ENCODE measurements at regions not wholly inside any gene's neighbourhood (a gene's known extent, or its start where the extent isn't known, plus 50 kb on each side); places are given as distances from the start of the nearest gene placed in this dataset.

DNA sequence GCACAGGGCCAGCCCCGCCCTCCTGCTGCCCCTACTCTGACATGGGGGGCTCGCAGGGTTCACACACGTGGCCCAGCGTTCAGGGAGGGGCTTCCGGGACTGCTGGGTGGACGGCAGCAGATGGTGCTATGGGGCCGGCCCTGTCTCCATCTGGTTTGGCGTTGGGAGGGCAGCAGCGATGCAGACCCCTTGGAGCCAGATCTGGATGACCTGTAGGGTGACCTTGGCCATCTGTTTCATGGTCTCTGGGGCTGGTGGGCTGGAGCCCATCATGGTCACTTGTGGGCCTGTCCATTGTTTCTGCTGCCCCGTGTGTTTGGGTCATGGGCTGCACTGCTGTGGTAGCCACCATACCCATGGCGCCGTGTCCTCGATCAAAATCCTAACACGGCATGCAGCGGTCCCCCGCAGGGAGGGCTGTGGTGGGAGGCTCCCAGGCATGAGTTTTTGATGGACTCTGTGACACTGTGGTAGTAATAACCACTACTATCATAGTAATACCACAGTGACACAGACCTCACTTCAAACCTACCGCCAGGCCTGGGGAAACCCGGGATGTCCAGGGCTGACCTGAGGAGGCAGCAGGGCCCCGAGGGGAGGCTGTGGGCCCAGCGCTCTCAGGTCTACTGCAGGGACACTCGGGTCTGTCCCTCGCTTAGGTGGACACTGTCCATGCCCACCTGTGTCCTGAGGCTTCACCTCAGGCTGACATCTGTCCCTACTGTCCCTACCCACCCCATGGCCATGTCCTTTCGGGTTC lies 359.4 kb downstream of the TMEM121 start:
- Histone ChIP-seq H2BK12ac (ENCODE audit: low read depth, low read length) (no peak overlapping the region), H3K27ac (ENCODE audit: low read depth, low read length) (no peak overlapping the region), H4K20me1 (replicated peaks in 1 of 2; ENCODE audit: control insufficient read depth in 1 of 2, insufficient read depth in 2 of 2, low read length in 2 of 2) (no peaks in the 10 kb centered on the region), H2BK20ac (ENCODE audit: low read length) (no peak overlapping the region), H4K5ac (ENCODE audit: insufficient read length, low read depth, low read length) (no peak overlapping the region), H3K9me3 (ENCODE audit: insufficient read depth in 2 of 2, low read depth in 1 of 2, low read length in 1 of 2) (peaks cover 46 to 96% of the 10 kb centered on the region in 2 experiments), H3K79me1 (ENCODE audit: low read depth, low read length) (no peaks in the 10 kb centered on the region), H2AK5ac (ENCODE audit: low read depth, low read length) (no peak overlapping the region), H3K23ac (ENCODE audit: insufficient read length) (no peak overlapping the region), H3K4me2 (ENCODE audit: insufficient read depth in 1 of 2, low read depth in 2 of 2, low read length in 2 of 2) (no peak overlapping the region), H3K79me2 (ENCODE audit: control insufficient read depth in 1 of 2, insufficient read depth in 2 of 2, low read length in 2 of 2) (no peaks in the 10 kb centered on the region), H3K18ac (ENCODE audit: extremely low read depth, low read length) (no peak overlapping the region), H3K36me3 (ENCODE audit: control insufficient read depth in 2 of 4, insufficient read depth in 4 of 4, low read length in 3 of 4) (no peaks in the 10 kb centered on the region), H3K4me1 (replicated peaks in 1 of 4; ENCODE audit: control insufficient read depth in 3 of 4, insufficient read depth in 4 of 4, low read length in 3 of 4) (no peaks in the 10 kb centered on the region), H2BK15ac (ENCODE audit: low read length) (no peak overlapping the region), H4K8ac (ENCODE audit: extremely low read depth, insufficient read depth, low read length) (no peak overlapping the region), H3K4ac (replicated peaks; ENCODE audit: insufficient read length, low read depth, low read length) (no peak overlapping the region), H3K27me3 (replicated peaks in 1 of 4; ENCODE audit: control insufficient read depth in 3 of 4, extremely low read depth in 1 of 4, insufficient read depth in 3 of 4, low read length in 3 of 4) (no peaks in the 10 kb centered on the region), H2BK120ac (replicated peaks; ENCODE audit: low read depth, low read length) (no peak overlapping the region), H3K4me3 (ENCODE audit: extremely low read depth in 1 of 4, insufficient read depth in 2 of 4, low read depth in 3 of 4, low read length in 4 of 4) (no peak overlapping the region), H3K14ac (ENCODE audit: insufficient read length) (no peak overlapping the region), H2BK5ac (ENCODE audit: low read depth, low read length) (no peak overlapping the region), H4K91ac (replicated peaks; ENCODE audit: insufficient read length, low read length) (no peak overlapping the region), H2AFZ (ENCODE audit: low read length) (no peak overlapping the region), H3K9ac (replicated peaks in 1 of 4; ENCODE audit: extremely low read depth in 1 of 4, low read depth in 3 of 4, low read length in 3 of 4) (no peak overlapping the region), H3K56ac (replicated peaks; ENCODE audit: insufficient read length, low read depth, low read length) (no peak overlapping the region), H3K23me2 (ENCODE audit: low read depth, low read length) (no peaks in the 10 kb centered on the region)
- 81% methylated on average over 23 of the region's 23 CpGs; no CpG with 5 or more reads in 1 of the 2 experiments for WGBS, 2 experiments (ENCODE audit: extremely low coverage in 1 of 2, insufficient coverage in 1 of 2, insufficient read length in 1 of 2, insufficient replicate concordance in 2 of 2, low coverage in 1 of 2, low lambda C conversion rate in 2 of 2, missing lambda C conversion rate in 1 of 2)
- POLR2A ChIA-PET (ENCODE audit: partially characterized antibody), result no interaction called here
- DNase-seq (ENCODE audit: low read depth in 1 of 2, low spot score in 2 of 2) (no peak), FAIRE-seq (no peak)
- CTCF ChIA-PET (ENCODE audit: partially characterized antibody), result no interaction called here
- TF ChIP-seq ZNF274 (IDR thresholded peaks at IDR 0.05; ENCODE audit: borderline replicate concordance, extremely low read depth, low read length) (no peak), RBBP5 (IDR thresholded peaks at IDR 0.05; ENCODE audit: borderline replicate concordance, low read depth, low read length) (no peak), KDM4A (IDR thresholded peaks at IDR 0.05; ENCODE audit: low read depth, low read length, severe bottlenecking) (no peak), POU5F1 (IDR thresholded peaks at IDR 0.05; ENCODE audit: low read depth, low read length) (no peak)

All from H1 (cell line).